WERI-Rb-1 (cell line): ENCODE measurements at regions not wholly inside any gene's neighbourhood (a gene's known extent, or its start where the extent isn't known, plus 50 kb on each side); places are given as distances from the start of the nearest gene placed in this dataset.

Experiments used
- DNase-seq: peaks from one replicate; pipeline ENCODE4 v3.0.0-alpha.2; 2020
- H3K27ac ChIP-seq: fragments of 250-450 bp; sonication (Bioruptor Pico); 2 replicates; pipeline ENCODE4 v1.5.1; 2020; ENCODE audit warnings: mild to moderate bottlenecking, moderate library complexity
- H3K27me3 ChIP-seq: fragments of 250-450 bp; sonication (Bioruptor Pico); 2 replicates; pipeline ENCODE4 v1.5.1; 2021; ENCODE audit warnings: mild to moderate bottlenecking, low read depth, moderate library complexity; ENCODE audit not compliant: insufficient read depth, severe bottlenecking
- H3K36me3 ChIP-seq: fragments of 250-450 bp; sonication (Bioruptor Pico); 2 replicates; pipeline ENCODE4 v1.5.1; 2020; ENCODE audit warnings: mild to moderate bottlenecking, moderate library complexity
- H3K4me3 ChIP-seq: 2 replicates; pipeline ENCODE4 v1.5.1; 2011; ENCODE audit warnings: low read depth, mild to moderate bottlenecking, control low read depth, low read length
- H3K9me3 ChIP-seq: fragments of 250-450 bp; sonication (Bioruptor Pico); 2 replicates; pipeline ENCODE4 v1.5.1; 2021; ENCODE audit warnings: mild to moderate bottlenecking, moderate library complexity; ENCODE audit not compliant: severe bottlenecking
- CTCF ChIP-seq: IDR thresholded peaks from 2 replicates; pipeline ENCODE4 v1.5.1; 2011; ENCODE audit warnings: low read depth, mild to moderate bottlenecking, control low read depth, inconsistent platforms, low read length

GRCh38 chr11:81993755-81994154, 739.9 kb downstream of the FAM181B start:
- no peaks in the 10 kb centered on the region for H3K36me3 ChIP-seq
- H3K27ac ChIP-seq, result no peak overlapping the region
- H3K27me3 ChIP-seq, result no peaks in the 10 kb centered on the region
- no peak overlapping the region for H3K4me3 ChIP-seq
- no peak for TF ChIP-seq CTCF
- DNase-seq, result no peak
- no peaks in the 10 kb centered on the region for H3K9me3 ChIP-seq

- Histone ChIP-seq H3K27ac (no peak overlapping the region), H3K4me3 (no peak overlapping the region), H3K9me3 (peaks cover 7% of the 10 kb centered on the region), H3K27me3 (no peaks in the 10 kb centered on the region), H3K36me3 (no peaks in the 10 kb centered on the region)
- no peak for TF ChIP-seq CTCF
- DNase-seq, result no peak
Observed at GRCh38 chr11:81990659-81991443, 742.8 kb downstream of the FAM181B start.

- no peak overlapping the region for H3K27ac ChIP-seq
- H3K27me3 ChIP-seq, result no peaks in the 10 kb centered on the region
- no peak overlapping the region for H3K4me3 ChIP-seq
- no peak for TF ChIP-seq CTCF
- no peak for DNase-seq
- peaks cover 7% of the 10 kb centered on the region for H3K9me3 ChIP-seq
- no peaks in the 10 kb centered on the region for H3K36me3 ChIP-seq
Observed at GRCh38 chr11:81989093-81989492, 744.6 kb downstream of the FAM181B start.

GRCh38 chr11:81987829-81988472, 745.7 kb downstream of the FAM181B start:
- no peak overlapping the region for H3K27ac ChIP-seq
- H3K36me3 ChIP-seq, result no peaks in the 10 kb centered on the region
- DNase-seq, result no peak

GRCh38 chr11:81986556-81987161, 747.0 kb downstream of the FAM181B start:
- no peak for DNase-seq

More at GRCh38 chr11:81987829-81988472, 745.7 kb downstream of the FAM181B start:
- Histone ChIP-seq H3K4me3 (no peak overlapping the region), H3K27me3 (no peaks in the 10 kb centered on the region), H3K9me3 (peaks cover 7% of the 10 kb centered on the region)
- no peak for TF ChIP-seq CTCF

More at GRCh38 chr11:81986556-81987161, 747.0 kb downstream of the FAM181B start:
- peaks cover 7% of the 10 kb centered on the region for H3K9me3 ChIP-seq
- no peaks in the 10 kb centered on the region for H3K36me3 ChIP-seq
- no peak overlapping the region for H3K27ac ChIP-seq
- H3K4me3 ChIP-seq, result no peak overlapping the region
- TF ChIP-seq CTCF, result no peak
- no peaks in the 10 kb centered on the region for H3K27me3 ChIP-seq
